HG02938 (cell line): ENCODE measurements at regions not wholly inside any gene's neighbourhood (a gene's known extent, or its start where the extent isn't known, plus 50 kb on each side); places are given as distances from the start of the nearest gene placed in this dataset.
"Not testable (repeated sequence)": the region's sequence is repeated elsewhere in the genome, so short reads cannot be mapped to it uniquely, and the experiment has no call there.

Experiments
- ATAC-seq: cut with Tn5 transposase; IDR thresholded peaks from one replicate; pipeline ENCODE4 v1.9.1; 2021; ENCODE audit warnings: mild to moderate bottlenecking, moderate library complexity; ENCODE audit not compliant: unreplicated experiment

- no peak for ATAC-seq
Measured at GRCh38 chr12:105423237-105423636, 92.7 kb downstream of the C12orf75 start.

DNA sequence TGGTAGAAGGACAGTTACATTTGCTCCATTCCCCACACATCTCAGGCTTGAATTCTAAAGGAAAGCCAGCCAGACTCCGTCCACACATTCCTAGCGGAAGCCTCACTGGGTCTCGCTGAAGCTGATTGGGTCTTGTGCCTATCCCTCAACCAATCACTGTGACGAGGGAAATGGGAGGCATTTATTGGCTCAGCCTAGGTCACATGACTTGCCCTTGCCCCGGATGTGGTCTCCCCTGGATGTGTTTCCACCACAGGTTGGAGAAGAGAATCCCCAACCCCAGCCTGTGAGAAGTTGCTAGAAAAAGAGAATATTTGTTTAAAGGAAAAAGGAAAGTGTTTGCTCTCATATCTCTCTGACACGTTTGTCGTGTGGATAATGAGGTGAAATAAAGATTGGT lies 93.4 kb downstream of the C12orf75 start:
- ATAC-seq: no peak

DNA sequence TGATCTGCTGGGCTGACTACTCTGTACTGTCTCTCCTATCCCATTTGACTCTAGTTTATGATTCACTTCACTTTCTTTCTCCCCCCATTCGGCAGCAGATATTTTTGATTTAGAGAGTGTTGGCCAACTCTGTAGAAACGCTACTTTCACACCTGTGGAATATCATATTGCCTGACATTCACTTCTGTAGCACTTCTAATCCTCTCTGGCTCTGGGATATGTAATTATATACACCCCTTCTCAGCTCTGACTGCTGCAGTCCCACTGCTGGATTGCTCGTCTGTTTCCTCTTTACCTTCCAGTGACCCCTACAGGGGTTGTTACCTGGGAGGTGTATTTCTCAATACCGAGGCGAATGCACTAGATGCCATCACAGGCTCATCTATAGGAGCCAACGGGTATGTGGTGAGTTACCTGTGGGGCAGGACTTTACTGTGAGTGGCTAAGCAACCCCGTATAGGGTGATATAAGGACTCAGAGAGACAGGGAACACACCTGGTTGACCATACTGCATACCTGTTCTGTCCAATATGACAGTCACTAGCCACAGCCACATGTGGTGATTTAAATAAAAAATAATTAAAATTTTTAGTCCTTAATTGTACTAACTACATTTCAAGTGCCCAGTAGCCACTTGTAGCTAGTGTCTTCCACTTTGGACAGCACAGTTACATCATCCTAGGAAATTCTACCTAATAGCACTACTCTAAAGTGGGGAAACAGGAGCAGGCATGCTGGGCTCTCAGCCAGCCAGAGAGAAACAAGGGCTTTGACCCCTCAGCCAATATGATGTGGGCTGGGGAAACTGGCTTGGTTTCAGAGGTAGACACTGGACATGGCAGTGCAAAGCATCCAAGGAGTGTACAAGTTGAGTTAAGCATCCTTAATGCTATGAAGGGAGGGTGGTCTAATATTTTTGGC lies 95.0 kb downstream of the C12orf75 start:
- no peak for ATAC-seq

DNA sequence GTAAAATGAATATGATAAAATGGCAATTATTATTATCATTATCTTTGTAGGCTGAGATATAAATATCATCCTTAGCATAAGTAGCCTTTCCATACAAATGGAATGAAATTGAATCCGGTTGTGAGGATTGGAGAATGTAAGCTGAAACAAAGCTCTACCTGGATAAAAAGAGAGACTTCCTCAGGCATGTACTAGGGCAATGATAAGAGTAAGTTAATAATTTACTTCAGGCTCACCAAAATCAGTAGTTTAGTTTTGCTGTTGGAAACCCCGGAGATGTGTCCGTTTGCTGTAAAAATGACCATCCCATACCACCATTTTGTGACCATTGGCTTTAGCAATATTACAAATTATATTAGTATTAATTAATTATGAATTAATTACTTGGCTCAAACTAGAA lies 96.3 kb downstream of the C12orf75 start:
- no peak for ATAC-seq

DNA sequence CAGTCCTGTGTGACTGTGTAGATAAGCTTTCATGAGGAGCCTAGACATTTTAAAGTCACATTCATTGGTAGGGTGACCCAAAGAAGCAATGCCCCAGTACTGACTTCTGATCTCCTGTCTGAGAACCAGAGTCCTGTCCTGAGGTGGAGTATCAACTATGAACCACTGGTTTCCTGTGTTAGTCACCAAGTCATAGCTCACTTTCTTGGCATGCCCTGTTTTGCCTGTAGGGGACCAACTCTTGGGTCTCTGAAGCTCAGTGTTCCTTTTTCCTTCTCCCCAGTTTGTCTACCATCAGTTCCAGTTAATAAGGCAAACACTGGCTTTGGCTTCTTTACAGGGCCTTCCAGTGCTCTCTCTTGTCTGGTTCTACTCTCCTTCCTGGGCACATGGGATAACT lies 97.4 kb downstream of the C12orf75 start:
- no peak for ATAC-seq

- ATAC-seq: no peak
Measured at GRCh38 chr12:105428793-105429395, 98.4 kb downstream of the C12orf75 start.

DNA sequence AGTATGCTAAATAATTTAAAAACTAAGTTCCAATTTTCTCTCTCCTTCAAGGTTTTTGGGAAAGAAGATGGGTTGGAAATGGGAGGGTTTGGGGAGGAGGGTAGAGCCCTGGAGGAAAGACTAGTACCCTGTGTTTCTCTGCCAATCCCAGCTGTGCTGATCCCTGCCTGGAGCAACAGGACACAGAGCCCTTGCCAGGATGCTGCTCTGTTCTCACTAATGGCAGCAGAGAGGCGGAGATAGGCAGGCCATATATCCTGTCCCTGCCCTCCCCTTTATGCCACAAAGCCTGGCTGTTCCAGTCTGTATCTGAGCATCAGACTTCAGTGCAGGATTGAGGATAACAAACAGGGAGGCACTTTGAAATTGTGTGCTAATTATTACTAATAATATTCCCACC lies 99.0 kb downstream of the C12orf75 start:
- ATAC-seq: no peak

GRCh38 chr12:105431537-105432100 lies 101.1 kb downstream of the C12orf75 start:
- no peak for ATAC-seq

GRCh38 chr12:105433804-105434203 lies 103.3 kb downstream of the C12orf75 start:
- ATAC-seq: no peak

GRCh38 chr12:105436636-105437035 lies 106.1 kb downstream of the C12orf75 start:
- no peak for ATAC-seq

DNA sequence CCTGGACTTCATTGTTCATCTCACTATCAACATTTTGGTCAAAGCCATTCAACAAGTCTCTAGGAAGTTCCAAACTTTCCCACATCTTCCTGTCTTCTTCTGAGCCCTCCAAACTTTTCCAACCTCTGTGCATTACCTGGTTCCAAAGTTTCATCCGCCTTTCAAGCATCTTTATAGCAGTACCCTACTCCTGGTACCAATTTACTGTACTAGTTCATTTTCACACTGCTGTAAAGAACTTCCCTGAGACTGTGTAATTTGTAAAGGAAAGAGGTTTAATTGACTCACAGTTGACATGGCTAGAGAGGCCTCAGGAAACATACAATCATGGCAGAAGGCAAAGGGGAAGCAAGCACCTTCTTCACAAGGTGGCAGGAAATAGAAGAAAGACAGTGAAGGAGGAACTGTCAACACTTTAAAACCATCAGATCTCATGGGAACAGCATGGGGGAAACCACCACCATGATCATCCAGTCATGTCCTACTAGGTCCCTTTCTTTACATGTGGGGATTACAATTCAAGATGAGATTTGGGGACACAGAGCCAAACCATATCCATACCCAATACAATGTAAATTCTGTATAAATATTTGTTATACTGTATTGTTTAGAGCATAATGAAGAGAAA lies 109.7 kb downstream of the C12orf75 start:
- ATAC-seq: no peak

GRCh38 chr12:105443802-105444652 lies 113.5 kb downstream of the C12orf75 start:
- no peak for ATAC-seq

DNA sequence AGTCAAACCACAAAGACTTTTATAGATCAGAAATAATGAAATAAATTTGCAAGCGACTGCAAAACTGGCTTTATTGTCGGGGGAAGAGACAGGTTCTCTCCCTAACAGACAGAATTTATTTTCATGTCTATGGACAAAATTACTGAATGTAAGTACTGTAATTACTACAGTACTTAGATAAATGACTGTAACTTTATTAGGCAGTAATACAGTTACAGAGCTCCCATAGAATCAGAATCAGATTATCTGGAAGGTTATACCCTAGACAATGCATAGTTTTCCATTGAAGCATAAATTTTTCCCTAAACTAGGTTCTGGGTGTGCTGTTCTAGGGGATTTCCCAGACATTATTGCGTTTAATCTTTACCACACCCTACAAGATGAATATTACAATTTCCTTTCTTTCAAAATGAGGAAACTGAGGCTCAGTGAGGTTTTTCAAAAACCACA lies 114.2 kb downstream of the C12orf75 start:
- no peak for ATAC-seq

DNA sequence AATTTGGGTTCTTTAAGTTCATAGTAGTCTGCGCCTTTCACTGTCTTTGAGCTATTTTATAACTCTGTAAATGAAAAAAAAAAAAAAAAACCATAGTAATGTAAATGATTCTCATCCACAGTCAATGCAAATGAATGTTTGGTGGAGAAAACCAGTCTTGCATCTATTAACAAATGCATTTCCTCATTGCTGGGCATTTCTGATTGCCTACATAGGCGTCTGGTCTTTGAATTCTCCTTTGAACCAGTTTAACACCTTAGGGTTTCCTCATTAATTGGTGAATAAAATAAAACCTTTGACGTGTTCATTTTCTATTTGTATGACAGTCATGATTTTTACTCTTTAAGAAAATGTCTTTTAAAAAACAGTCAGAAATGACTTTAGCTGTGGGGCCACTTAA lies 114.8 kb downstream of the C12orf75 start:
- no peak for ATAC-seq

DNA sequence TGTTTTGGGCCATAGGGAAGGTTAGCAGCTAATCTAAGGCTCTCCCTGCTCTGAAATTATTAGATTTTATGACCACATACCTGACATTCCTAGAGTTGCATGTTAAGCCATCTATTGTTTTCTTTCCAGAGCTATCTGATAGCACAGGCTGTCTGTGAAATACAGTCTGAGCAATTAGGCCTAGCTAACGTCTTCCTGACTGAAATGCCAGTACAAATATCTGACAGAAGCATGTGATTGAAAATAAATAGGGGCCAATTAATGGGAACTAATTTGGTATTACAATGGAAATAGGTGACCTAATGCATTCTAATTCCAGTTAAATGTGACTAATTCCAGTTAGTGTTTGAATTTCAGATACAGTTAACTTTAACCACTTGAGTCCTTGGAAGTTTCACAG lies 115.2 kb downstream of the C12orf75 start:
- ATAC-seq: no peak

GRCh38 chr12:105446460-105446859 lies 116.0 kb downstream of the C12orf75 start:
- ATAC-seq: not testable (repeated sequence)

- no peak for ATAC-seq
Measured at GRCh38 chr12:105449431-105449830, 118.9 kb downstream of the C12orf75 start.

- ATAC-seq: no peak
Measured at GRCh38 chr12:105451211-105451610, 120.7 kb downstream of the C12orf75 start.

DNA sequence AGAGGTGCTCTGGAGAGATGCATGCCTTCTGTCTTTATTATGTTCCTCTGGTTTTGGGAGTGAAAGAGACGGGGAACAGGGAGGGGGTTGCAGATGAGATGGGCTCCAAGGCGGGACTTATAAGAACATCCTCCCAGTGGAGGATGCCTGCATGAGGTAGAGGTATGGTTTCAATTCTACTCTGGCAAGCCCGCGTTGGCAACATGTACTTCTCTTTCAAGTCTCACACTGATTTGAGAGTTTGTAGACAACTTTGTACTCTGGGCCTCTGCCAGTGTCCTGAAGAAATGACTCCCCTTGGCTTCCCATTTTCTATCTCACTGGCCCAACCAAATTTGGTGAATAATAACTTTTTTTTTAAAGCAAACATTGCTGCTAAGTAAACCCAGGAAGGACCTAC lies 121.3 kb downstream of the C12orf75 start:
- no peak for ATAC-seq

DNA sequence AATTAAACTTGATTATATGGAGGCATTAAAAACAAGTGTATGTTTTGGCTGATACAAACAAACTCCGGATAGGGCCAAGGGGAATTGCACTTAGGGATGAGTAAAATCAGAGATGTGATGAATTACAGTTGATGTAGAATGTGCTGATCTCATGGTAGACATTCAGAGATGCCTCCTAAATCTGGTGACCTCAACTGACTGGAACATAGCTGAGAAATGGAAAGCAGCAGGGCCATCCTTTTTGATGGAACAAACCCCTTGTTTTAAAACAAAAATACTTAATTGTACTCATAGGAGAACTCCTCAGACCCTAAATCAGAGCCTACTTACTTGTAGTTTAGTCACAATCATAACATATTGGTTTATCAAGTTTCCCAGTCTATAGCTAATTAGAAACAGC lies 122.8 kb downstream of the C12orf75 start:
- ATAC-seq: no peak

GRCh38 chr12:105454688-105455087 lies 124.2 kb downstream of the C12orf75 start:
- no peak for ATAC-seq
